ENCODE measurements at regions not wholly inside any gene's neighbourhood (a gene's known extent, or its start where the extent isn't known, plus 50 kb on each side); places are given as distances from the start of the nearest gene placed in this dataset.
"Not testable (repeated sequence)": the region's sequence is repeated elsewhere in the genome, so short reads cannot be mapped to it uniquely, and the experiment has no call there.

DNA sequence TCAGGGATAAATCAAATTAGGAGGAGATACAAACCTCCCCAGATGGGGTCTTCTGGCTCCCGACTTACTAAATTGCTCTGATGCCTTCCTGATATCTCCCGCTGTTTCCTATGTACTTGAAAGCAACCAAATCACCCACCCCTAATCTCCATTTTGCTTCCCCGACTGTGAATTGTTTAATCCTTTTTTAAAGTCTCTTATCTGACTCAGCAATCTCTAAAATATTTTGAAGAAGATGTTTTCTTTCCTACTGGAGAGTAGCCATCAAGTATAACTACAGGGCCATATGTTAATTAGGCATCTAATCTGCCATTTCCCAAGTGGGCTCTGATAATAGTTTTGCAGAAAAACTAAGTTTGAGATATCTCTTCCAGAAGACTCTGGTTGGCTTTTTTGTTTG is 365.2 kb upstream of the MAF start:
- DNase-seq: no peak

DNA sequence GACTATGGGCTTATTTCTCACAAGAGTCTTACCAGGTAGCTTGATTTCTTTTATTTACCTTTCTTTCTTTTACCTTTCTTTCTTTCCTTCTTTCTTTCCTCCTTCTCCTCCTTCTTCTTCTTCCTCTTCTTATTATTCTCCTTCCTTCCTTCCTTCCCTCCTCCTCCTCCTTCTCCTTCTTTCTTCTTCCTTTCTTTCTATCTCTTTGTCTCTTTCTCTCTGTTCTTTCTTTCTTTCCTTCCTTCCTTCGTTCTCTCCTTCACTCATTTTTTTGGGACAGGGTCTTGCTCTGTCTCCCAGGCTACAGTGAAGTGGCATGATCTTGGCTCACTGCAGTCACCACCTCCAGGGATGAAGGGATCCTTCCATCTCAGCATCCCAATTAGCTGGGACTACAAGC is 363.6 kb upstream of the MAF start:
- no peak for DNase-seq

DNA sequence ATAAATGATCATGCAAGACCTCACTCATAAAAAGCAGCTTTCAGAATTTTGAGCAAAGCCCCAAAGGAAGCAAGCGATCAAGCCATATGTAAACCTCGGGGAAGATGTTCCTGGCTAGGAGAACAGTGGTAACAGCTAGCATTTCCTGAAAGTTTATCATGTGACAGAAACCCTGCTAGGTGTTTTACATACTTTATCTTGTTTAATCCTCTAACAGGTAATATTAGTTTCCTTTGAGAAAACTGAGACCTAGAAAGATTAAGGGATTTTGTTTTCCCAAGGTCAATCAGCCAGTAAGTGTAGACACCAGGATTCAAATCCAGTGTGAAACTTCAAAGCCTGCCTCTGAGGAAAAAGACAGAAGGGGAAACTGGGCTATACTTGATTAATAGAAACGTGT is 362.4 kb upstream of the MAF start:
- DNase-seq: no peak

DNA sequence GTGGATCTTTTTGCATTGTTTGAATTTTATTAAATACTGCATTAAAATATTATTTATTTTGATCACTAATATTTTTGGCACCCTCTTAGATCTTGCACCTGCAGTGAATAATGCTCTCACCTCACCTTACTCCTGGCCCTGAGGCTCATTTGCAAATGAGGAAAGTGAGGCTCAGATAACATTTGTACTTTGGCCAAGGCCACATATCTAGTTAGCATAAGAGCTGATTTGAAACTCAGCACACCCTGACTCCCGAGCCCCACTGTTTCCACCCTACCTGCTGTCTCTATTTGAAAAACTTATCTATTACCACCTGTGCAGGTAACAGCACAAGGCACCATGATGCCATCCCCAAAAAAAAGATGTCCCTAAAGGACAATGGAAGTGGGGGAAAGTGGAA is 358.7 kb upstream of the MAF start:
- no peak for DNase-seq

GRCh38 chr16:79954921-79955705 is 354.6 kb upstream of the MAF start:
- DNase-seq: no peak

DNA sequence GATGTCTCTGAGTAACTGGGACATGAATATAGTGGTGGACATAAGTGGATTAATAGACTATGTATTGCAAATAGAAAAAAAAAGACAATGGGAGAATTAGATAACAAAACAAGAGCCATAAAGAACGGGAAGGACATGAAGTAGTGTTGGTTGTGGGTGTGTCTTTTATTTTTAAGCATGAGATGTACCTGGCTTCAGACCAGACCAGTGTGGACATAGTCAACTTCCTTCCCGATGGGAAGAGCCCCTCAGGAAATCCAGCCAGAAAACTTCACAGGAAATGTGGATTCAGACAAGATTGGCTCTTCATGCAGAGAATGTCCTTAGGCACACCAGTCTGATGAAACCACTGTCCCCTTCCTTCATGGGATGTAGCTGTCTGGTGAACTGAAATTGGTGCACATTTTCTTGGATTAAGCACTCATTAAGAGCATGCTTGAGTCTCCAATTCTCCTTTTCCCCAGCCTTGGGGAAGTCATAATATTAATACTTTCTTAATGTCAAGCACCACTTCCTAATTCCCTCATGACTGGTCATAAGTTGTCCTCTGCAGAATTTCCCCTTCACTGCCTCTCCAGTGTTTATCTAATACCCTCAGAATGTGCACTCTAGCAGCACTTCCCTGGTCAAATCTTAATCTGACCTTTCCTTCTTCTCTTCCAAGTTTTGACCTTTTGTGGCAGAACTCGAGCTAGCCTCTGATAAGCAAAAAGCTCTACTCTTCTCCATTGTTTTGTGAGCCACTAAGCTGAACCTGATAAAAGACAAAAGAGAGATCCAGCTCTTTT is 350.6 kb upstream of the MAF start:
- no peak for DNase-seq

DNA sequence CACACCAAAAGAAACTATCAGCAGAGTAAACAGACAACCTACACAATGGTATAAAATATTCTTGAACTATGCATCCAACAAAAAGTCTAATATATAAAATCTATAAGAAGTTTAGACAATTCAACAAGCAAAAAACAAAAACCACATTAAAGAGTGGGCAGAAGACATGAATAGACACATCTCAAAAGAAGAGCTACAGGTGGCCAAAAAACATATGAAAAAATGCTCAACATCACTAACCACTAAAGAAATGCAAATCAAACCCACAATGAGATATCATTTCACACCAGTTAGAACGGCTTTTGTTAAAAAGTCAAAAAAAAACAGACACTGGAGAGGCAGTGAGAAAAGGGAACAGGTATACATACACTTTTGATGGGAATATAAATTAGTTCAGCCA is 348.9 kb upstream of the MAF start:
- DNase-seq: no peak

GRCh38 chr16:79947771-79948170 is 347.2 kb upstream of the MAF start:
- DNase-seq: no peak

GRCh38 chr16:79946252-79946651 is 345.7 kb upstream of the MAF start:
- no peak for DNase-seq

- DNase-seq: no peak
These were observed 343.2 kb upstream of the MAF start for GRCh38 chr16:79943736-79944135.

DNA sequence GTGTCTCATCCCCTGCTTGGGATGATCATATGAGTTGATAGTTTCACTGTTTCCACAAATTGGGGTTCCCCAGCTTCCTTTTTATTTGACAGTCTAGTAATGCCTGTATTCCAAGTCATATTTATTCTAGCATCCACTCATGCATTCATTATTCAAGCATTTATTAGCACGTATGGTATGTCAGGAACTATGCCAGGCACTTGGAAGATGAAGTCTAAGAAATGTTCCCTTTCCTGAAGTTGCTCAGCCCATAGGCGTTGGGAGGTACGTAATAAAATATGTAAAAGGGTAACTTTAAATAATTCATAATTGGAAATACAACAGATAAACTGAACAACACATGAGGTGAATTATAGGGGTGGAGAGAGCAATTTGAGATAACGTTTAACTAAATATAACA is 338.0 kb upstream of the MAF start:
- DNase-seq: no peak

- DNase-seq: not testable (repeated sequence)
These were observed 337.1 kb upstream of the MAF start for GRCh38 chr16:79937671-79938070.

- DNase-seq: no peak
These were observed 333.1 kb upstream of the MAF start for GRCh38 chr16:79933603-79934002.

DNA sequence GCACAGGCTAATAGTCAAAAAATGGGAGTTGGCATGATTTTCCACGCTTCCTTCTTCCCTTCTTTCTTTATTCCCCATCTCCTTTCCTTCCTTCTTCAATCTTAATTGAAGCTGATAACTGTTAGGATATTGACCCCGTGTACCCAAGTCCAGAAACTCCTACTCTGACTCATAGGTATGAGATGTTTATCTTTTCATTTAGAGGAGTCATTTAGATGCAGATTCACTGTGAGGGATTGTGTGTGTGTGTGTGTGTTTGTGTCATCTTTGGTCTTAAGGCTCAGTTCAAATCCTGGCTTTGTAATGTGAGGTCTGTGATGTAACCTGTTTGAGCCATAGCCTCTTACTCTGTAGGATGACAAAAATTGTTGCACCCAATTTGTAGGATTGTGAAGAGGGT is 332.0 kb upstream of the MAF start:
- no peak for DNase-seq

DNA sequence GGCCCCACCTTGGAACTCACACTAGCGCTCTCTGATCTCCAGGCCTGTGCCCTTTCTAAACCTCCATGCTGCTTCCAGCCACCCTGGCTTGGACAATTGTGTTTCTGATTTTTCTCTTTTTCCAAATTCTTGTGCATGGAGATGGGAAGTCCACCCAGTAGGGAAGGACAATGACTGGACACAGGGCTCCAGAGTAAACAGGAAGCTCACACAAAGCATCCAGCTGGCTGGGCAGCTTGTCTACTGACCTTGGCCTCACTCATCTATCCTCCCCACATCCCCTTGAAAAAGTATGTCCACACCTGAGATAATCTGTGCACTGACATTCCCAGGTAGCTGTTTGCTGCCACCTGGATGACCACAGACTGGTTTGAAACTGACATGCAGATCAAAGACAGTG is 331.2 kb upstream of the MAF start:
- DNase-seq: no peak

DNA sequence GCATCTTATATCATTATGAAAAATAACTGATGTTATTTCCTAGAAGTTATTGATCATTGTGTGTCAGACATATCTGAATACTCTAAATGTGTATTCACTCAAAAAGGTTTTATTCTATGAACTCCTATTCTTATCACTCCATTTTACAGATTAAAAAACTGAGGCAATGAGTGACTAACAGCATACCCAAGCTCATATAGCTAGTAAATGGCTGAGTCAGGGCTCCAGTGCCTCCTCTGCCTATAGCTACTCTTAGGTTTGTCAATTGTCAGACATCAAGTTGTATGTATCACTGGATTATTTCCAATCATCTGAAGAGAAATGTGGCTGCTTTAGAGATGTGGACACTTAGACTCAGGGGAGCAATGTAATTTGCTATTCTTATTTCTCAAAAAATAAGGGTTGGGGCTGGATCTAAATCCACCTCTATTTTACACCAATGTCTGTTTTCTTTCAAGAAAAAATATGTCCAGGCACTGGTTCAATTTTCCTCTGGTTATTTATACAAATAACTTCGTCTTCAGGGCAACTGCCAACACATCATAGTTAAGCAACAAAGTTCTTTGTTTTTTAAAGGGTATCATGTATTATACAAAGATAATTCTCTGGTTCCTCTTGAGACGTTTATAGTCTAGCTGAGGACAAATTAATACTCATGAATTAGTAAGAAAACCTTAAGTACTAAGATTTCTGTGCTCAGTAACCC is 328.9 kb upstream of the MAF start:
- no peak for DNase-seq

DNA sequence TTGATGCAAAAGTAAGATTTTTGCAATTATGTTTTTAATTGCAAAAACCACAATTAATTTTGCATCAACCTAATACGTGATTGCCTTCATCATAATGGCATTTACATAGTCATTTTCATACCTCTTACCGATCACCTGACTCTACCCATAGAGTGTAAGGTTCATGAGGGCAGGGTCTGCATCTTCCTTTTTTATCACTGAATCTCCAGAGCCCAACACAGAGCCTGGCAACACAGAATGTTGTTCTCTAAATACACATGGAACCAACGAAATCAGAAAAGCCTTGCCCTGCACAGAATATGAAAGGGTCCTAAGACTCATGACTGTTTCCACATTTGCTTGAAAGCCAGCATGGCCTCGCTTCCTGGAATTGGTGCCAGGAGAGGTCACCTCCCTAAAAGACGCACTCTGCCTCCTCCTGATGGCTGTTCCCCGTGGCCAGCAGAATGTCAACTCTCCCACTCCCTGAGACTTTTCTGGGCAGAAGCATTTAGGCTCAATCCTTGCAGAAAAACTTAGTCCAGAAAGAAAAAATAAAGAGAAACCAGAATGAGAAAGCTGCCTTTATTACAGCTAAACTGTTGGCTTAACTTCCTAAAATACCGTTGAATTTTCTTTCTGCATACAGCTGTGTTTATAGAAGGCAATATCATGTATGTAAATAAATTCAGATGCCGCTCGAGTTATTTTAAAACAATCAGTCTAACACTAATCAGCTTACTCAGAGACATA is 327.8 kb upstream of the MAF start:
- DNase-seq: no peak

DNA sequence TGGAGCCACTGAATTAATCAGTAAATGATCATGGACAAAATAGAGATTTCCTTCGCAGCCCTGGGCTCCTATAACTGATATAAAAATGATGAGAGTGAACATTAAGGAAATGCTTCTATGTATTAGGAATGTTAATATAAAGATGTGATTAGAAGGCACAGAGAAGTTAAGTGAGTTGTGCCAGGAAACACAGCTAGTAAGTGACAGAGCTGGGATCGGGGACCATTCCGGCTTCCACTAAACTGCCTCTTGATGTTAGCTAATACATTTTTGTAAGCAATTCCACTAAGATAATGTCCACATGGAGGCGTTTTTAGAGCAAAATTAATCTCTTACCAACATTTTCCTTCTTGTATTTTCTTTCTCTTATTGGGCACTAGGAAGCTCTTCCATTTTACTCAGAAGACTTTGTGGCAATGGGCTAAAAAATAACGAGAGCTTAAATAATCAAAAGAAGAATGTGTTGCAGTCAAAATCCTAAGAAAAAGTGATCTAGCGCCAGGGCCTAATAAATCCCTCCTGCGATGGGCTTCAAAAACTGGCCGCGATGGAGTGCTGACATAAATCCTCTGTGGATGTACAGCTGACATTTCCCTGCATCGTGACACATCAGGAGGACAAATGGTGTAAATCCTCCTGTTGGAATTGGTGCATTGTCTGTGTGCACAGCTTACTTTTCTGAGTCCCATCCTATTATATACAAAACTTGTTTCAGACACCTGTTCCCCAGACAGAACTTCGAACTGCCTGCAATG is 326.1 kb upstream of the MAF start:
- DNase-seq: no peak

- DNase-seq: no peak
These were observed 322.9 kb upstream of the MAF start for GRCh38 chr16:79923431-79923830.

- DNase-seq: no peak
These were observed 320.1 kb upstream of the MAF start for GRCh38 chr16:79920685-79921084.

DNA sequence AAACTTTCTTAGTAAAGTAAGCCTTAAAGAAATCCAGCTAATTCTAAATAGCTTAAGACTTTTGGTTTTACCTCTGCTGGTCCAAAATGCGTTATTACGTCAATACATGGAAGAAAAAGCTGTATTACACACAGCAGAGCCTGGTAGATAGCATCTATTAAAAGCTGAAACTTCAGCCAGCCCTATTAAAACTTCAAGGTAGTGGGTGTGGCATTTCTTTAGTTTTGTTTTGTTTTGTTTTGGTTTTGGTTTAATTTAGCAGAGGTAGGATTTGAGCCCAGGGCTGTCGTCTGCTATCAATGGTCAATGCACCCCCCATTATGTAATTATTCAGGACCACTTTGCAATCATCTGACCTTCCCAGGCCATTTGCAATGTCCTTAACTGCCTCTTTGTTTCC is 318.4 kb upstream of the MAF start:
- no peak for DNase-seq

GRCh38 chr16:79915761-79916160 is 315.2 kb upstream of the MAF start:
- no peak for DNase-seq
